ENCODE measurements at regions not wholly inside any gene's neighbourhood (a gene's known extent, or its start where the extent isn't known, plus 50 kb on each side); places are given as distances from the start of the nearest gene placed in this dataset.

- TF ChIP-seq, protein P1, sequence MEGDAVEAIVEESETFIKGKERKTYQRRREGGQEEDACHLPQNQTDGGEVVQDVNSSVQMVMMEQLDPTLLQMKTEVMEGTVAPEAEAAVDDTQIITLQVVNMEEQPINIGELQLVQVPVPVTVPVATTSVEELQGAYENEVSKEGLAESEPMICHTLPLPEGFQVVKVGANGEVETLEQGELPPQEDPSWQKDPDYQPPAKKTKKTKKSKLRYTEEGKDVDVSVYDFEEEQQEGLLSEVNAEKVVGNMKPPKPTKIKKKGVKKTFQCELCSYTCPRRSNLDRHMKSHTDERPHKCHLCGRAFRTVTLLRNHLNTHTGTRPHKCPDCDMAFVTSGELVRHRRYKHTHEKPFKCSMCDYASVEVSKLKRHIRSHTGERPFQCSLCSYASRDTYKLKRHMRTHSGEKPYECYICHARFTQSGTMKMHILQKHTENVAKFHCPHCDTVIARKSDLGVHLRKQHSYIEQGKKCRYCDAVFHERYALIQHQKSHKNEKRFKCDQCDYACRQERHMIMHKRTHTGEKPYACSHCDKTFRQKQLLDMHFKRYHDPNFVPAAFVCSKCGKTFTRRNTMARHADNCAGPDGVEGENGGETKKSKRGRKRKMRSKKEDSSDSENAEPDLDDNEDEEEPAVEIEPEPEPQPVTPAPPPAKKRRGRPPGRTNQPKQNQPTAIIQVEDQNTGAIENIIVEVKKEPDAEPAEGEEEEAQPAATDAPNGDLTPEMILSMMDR (IDR thresholded peaks at IDR 0.05; ENCODE audit: low read depth, low read length, missing control alignments), result no peak
- H3K4me3 ChIP-seq (ENCODE audit: low read depth, low read length), result no peak overlapping the region
- peak; percentile 22 for DNase-seq (ENCODE audit: low read depth)
- in situ Hi-C loops (cut with HindIII; ENCODE audit: low sequenced_read_pairs), result no loop called here
Observed at GRCh38 chr5:166505544-166505943, 1785.9 kb upstream of the WWC1 start.

GRCh38 chr5:166507810-166508425, 1783.5 kb upstream of the WWC1 start:
- DNase-seq (ENCODE audit: low read depth), result no peak
- TF ChIP-seq, protein P1 (IDR thresholded peaks at IDR 0.05; ENCODE audit: low read depth, low read length, missing control alignments), result no peak
- H3K4me3 ChIP-seq (ENCODE audit: low read depth, low read length), result no peak overlapping the region
- in situ Hi-C loops (cut with HindIII; ENCODE audit: low sequenced_read_pairs), result no loop called here

- TF ChIP-seq, protein P1 (IDR thresholded peaks at IDR 0.05; ENCODE audit: low read depth, low read length, missing control alignments), result no peak
- in situ Hi-C loops (cut with HindIII; ENCODE audit: low sequenced_read_pairs), result no loop called here
- no peak overlapping the region for H3K4me3 ChIP-seq (ENCODE audit: low read depth, low read length)
- peak; percentile 22 for DNase-seq (ENCODE audit: low read depth)
Observed at GRCh38 chr5:166509085-166509484, 1782.4 kb upstream of the WWC1 start.

DNA sequence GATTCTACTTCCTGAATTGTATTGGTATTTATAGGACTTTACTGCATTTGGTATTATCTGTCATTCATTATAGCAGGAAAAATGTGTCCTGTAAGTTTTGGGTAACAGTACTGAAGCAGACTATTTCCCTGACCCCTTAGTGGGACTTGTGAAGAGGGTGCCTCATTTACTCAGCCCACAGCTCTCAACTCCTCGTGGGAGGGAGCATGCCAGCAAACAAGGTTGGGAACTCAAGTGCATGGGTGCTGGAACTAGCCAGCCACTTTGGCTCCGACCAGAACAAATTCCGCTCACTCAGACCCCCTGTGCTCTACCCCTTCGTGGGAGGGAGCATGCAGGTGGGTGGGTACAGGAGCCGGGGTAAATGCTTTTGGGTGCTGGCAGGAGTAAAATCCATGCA, 1773.5 kb upstream of the WWC1 start:
- in situ Hi-C loops (cut with HindIII; ENCODE audit: low sequenced_read_pairs), result no loop called here
- no peak overlapping the region for H3K4me3 ChIP-seq (ENCODE audit: low read depth, low read length)
- TF ChIP-seq, protein P1 (IDR thresholded peaks at IDR 0.05; ENCODE audit: low read depth, low read length, missing control alignments), result no peak
- no peak for DNase-seq (ENCODE audit: low read depth)

GRCh38 chr5:166523206-166523605, 1768.2 kb upstream of the WWC1 start:
- no peak for DNase-seq (ENCODE audit: low read depth)
- in situ Hi-C loops (cut with HindIII; ENCODE audit: low sequenced_read_pairs), result no loop called here
- H3K4me3 ChIP-seq (ENCODE audit: low read depth, low read length), result no peak overlapping the region
- TF ChIP-seq, protein P1 (IDR thresholded peaks at IDR 0.05; ENCODE audit: low read depth, low read length, missing control alignments), result no peak

GRCh38 chr5:166529200-166529599, 1762.2 kb upstream of the WWC1 start:
- in situ Hi-C loops (cut with HindIII; ENCODE audit: low sequenced_read_pairs), result no loop called here
- no peak overlapping the region for H3K4me3 ChIP-seq (ENCODE audit: low read depth, low read length)
- TF ChIP-seq, protein P1 (IDR thresholded peaks at IDR 0.05; ENCODE audit: low read depth, low read length, missing control alignments), result no peak
- no peak for DNase-seq (ENCODE audit: low read depth)

All from astrocyte of the cerebellum (primary cell).